ENCODE measurements at regions not wholly inside any gene's neighbourhood (a gene's known extent, or its start where the extent isn't known, plus 50 kb on each side); places are given as distances from the start of the nearest gene placed in this dataset.

DNA sequence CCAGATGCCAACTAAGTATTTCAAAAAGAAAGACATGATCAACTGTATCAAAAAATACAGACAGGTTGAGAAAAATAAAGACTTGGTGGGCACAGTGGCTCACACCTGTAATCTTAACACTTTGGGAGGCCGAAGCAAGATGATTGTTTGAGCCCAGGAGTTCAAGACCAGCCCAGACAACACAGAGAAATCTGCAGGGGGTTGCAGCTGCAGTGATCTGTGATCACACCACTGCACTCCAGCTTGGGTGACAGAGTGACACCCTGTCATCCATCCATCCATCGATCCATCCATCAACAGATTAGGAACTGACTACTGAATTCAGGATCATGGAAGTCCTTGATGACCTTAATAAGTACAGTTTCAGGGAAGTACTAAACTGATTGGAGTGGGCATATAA, 65.0 kb upstream of the RPS13 start:
- H3K4me2 ChIP-seq = no peak overlapping the region
- no peak overlapping the region for H3K4me3 ChIP-seq (ENCODE audit: low read depth in 2 of 2, low read length in 1 of 2)
- no peaks in the 10 kb centered on the region for H3K4me1 ChIP-seq (ENCODE audit: control insufficient read depth in 1 of 2, insufficient read depth in 2 of 2, low read depth in 1 of 2, low read length in 1 of 2)
- no peaks in the 10 kb centered on the region for H3K79me2 ChIP-seq (ENCODE audit: insufficient read depth)
- no peaks in the 10 kb centered on the region for H4K20me1 ChIP-seq (ENCODE audit: insufficient read depth)
- TF ChIP-seq, protein P1, sequence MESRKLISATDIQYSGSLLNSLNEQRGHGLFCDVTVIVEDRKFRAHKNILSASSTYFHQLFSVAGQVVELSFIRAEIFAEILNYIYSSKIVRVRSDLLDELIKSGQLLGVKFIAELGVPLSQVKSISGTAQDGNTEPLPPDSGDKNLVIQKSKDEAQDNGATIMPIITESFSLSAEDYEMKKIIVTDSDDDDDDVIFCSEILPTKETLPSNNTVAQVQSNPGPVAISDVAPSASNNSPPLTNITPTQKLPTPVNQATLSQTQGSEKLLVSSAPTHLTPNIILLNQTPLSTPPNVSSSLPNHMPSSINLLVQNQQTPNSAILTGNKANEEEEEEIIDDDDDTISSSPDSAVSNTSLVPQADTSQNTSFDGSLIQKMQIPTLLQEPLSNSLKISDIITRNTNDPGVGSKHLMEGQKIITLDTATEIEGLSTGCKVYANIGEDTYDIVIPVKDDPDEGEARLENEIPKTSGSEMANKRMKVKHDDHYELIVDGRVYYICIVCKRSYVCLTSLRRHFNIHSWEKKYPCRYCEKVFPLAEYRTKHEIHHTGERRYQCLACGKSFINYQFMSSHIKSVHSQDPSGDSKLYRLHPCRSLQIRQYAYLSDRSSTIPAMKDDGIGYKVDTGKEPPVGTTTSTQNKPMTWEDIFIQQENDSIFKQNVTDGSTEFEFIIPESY (IDR thresholded peaks at IDR 0.05; ENCODE audit: borderline replicate concordance, low read depth) = no peak
- TF ChIP-seq JUND (IDR thresholded peaks at IDR 0.05) (no peak), MEF2A (IDR thresholded peaks at IDR 0.05; ENCODE audit: borderline replicate concordance, low read depth) (no peak), EP300 (IDR thresholded peaks at IDR 0.05; ENCODE audit: borderline replicate concordance in 1 of 2, low read depth in 1 of 2, low read length in 1 of 2) (no peak)
- CTCF ChIA-PET = interaction anchor here (0.7 to 1.3 kb wide), 2 partner anchors 10 to 258 kb away, joined by 3 read pairs; no protein-coding TSS in a partner anchor
- H3K36me3 ChIP-seq (replicated peaks in 1 of 2; ENCODE audit: control insufficient read depth in 1 of 2, insufficient read depth in 2 of 2, low read length in 1 of 2) = peaks cover 31 to 49% of the 10 kb centered on the region in 2 experiments
- WGBS (ENCODE audit: low lambda C conversion rate) = 93% methylated on average over 2 of the region's 2 CpGs
- no peaks in the 10 kb centered on the region for H3F3A ChIP-seq (replicated peaks; ENCODE audit: insufficient read depth)
- no peaks in the 10 kb centered on the region for H3K27me3 ChIP-seq (ENCODE audit: insufficient read depth)
- no peak for DNase-seq
- H3K9ac ChIP-seq = no peak overlapping the region
- H3K9me2 ChIP-seq = no peaks in the 10 kb centered on the region
- no peaks in the 10 kb centered on the region for H3K9me3 ChIP-seq
- no peak overlapping the region for H2AFZ ChIP-seq (ENCODE audit: low read depth)
- no peak overlapping the region for H3K27ac ChIP-seq (ENCODE audit: low read depth in 2 of 2, low read length in 1 of 2)
- POLR2A ChIA-PET = no interaction called here

DNA sequence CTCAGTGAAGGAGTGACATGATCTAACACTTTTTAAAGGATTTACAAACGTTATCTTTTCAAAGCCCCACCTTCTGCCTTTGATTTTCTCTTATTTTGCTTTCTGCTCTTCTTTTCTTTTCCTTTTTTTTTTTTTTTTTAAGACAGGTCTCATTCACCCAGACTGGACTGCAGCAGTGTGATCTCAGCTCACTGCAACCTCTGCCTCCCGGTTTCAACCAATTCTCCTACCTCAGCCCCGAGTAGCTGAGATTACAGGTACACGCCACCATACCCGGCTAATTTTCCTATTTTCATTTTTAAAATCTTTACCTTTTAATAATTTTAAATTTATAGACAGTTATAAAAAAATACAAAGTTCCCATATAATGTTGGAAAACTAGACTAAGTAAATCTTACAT, 63.7 kb upstream of the RPS13 start:
- no peaks in the 10 kb centered on the region for H4K20me1 ChIP-seq (ENCODE audit: insufficient read depth)
- no peaks in the 10 kb centered on the region for H3K27me3 ChIP-seq (ENCODE audit: insufficient read depth)

DNA sequence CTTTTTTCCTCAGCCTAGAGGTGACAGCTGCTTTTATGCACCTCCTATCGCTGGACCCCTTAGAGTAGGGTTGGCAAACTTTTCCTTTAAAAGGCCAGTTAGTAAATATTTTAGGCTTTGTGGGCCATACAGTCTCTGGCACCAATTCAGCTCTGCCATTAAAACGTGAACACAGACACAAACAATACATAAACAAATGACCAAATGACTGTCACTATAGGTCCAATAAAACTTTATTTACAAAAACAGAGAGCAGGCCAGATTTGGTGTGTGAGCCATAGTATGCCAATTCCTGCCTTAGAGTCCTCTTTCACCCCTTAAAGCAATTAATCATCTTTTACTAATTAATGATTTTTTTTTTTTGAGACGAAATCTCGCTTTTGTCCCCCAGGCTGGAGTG, 61.1 kb upstream of the RPS13 start:
- H3K9me2 ChIP-seq = no peaks in the 10 kb centered on the region
- H3K4me2 ChIP-seq = no peak overlapping the region
- no peaks in the 10 kb centered on the region for H3K27me3 ChIP-seq (ENCODE audit: insufficient read depth)
- H3K4me3 ChIP-seq (ENCODE audit: low read depth in 2 of 2, low read length in 1 of 2) = no peak overlapping the region
- H3K27ac ChIP-seq (ENCODE audit: low read depth in 2 of 2, low read length in 1 of 2) = no peak overlapping the region
- ChIA-PET CTCF (interaction anchor here (1.5 kb wide), 1 partner anchor 10 kb away, joined by 4 read pairs; no protein-coding TSS in a partner anchor), POLR2A (no interaction called here)
- no peak overlapping the region for H2AFZ ChIP-seq (ENCODE audit: low read depth)
- H3K36me3 ChIP-seq (replicated peaks in 1 of 2; ENCODE audit: control insufficient read depth in 1 of 2, insufficient read depth in 2 of 2, low read length in 1 of 2) = peaks cover 34 to 38% of the 10 kb centered on the region in 2 experiments
- no peaks in the 10 kb centered on the region for H3F3A ChIP-seq (replicated peaks; ENCODE audit: insufficient read depth)
- no peaks in the 10 kb centered on the region for H3K4me1 ChIP-seq (ENCODE audit: control insufficient read depth in 1 of 2, insufficient read depth in 2 of 2, low read depth in 1 of 2, low read length in 1 of 2)
- no peaks in the 10 kb centered on the region for H4K20me1 ChIP-seq (ENCODE audit: insufficient read depth)
- no peaks in the 10 kb centered on the region for H3K79me2 ChIP-seq (ENCODE audit: insufficient read depth)
- DNase-seq = no peak
- no peak overlapping the region for H3K9ac ChIP-seq
- H3K9me3 ChIP-seq = no peaks in the 10 kb centered on the region
- 91% methylated on average over 4 of the region's 4 CpGs for WGBS (ENCODE audit: low lambda C conversion rate)
- no peak for TF ChIP-seq NRF1 (IDR thresholded peaks at IDR 0.05; ENCODE audit: low read depth, low read length)
- TF ChIP-seq RAD21 (IDR thresholded peaks at IDR 0.05; ENCODE audit: low read length) = no peak
- TF ChIP-seq TEAD4 (IDR thresholded peaks at IDR 0.05; ENCODE audit: borderline replicate concordance, insufficient read depth) = no peak
- no peak for TF ChIP-seq POLR2AphosphoS5 (IDR thresholded peaks at IDR 0.05; ENCODE audit: low read depth, low read length)
- TF ChIP-seq, protein P2, sequence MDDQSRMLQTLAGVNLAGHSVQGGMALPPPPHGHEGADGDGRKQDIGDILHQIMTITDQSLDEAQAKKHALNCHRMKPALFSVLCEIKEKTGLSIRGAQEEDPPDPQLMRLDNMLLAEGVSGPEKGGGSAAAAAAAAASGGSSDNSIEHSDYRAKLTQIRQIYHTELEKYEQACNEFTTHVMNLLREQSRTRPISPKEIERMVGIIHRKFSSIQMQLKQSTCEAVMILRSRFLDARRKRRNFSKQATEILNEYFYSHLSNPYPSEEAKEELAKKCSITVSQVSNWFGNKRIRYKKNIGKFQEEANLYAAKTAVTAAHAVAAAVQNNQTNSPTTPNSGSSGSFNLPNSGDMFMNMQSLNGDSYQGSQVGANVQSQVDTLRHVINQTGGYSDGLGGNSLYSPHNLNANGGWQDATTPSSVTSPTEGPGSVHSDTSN (IDR thresholded peaks at IDR 0.05) = no peak
- no peak for TF ChIP-seq RFX5 (IDR thresholded peaks at IDR 0.05; ENCODE audit: low read length)
- no peak for TF ChIP-seq SMC3 (IDR thresholded peaks at IDR 0.05; ENCODE audit: low read depth, low read length)
- no peak for TF ChIP-seq RXRA (IDR thresholded peaks at IDR 0.05; ENCODE audit: borderline replicate concordance, low read depth)
- TF ChIP-seq CHD2 (IDR thresholded peaks at IDR 0.05; ENCODE audit: low read length, partially characterized antibody) = no peak
- no peak for TF ChIP-seq SIN3A (IDR thresholded peaks at IDR 0.05; ENCODE audit: borderline replicate concordance, low read depth, low read length)
- no peak for TF ChIP-seq RCOR1 (IDR thresholded peaks at IDR 0.05; ENCODE audit: low read length)
- no peak for TF ChIP-seq FOXJ3 (CRISPR knock-in tag; IDR thresholded peaks at IDR 0.05)
- TF ChIP-seq ELF1 (IDR thresholded peaks at IDR 0.05) = no peak
- TF ChIP-seq, protein P3, sequence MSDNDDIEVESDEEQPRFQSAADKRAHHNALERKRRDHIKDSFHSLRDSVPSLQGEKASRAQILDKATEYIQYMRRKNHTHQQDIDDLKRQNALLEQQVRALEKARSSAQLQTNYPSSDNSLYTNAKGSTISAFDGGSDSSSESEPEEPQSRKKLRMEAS (IDR thresholded peaks at IDR 0.05; ENCODE audit: low read depth) = no peak
- no peak for TF ChIP-seq FOSL2 (IDR thresholded peaks at IDR 0.05; ENCODE audit: borderline replicate concordance, low read depth)

More for the DNA sequence above, 63.7 kb upstream of the RPS13 start:
- TF ChIP-seq RCOR1 (IDR thresholded peaks at IDR 0.05; ENCODE audit: low read length) = no peak
- TF ChIP-seq TEAD4 (IDR thresholded peaks at IDR 0.05; ENCODE audit: borderline replicate concordance, insufficient read depth) = no peak
- TF ChIP-seq NRF1 (IDR thresholded peaks at IDR 0.05; ENCODE audit: low read depth, low read length) = no peak
- TF ChIP-seq RXRA (IDR thresholded peaks at IDR 0.05; ENCODE audit: borderline replicate concordance, low read depth) = no peak
- no peak for TF ChIP-seq FOXM1 (IDR thresholded peaks at IDR 0.05; ENCODE audit: low read depth)
- TF ChIP-seq FOXJ3 (CRISPR knock-in tag; IDR thresholded peaks at IDR 0.05) = no peak
- no peak for TF ChIP-seq MXI1 (IDR thresholded peaks at IDR 0.05; ENCODE audit: low read depth, low read length)
- Histone ChIP-seq H3K9ac (no peak overlapping the region), H3K27ac (ENCODE audit: low read depth in 2 of 2, low read length in 1 of 2) (no peak overlapping the region), H3K9me2 (no peaks in the 10 kb centered on the region), H3K4me3 (ENCODE audit: low read depth in 2 of 2, low read length in 1 of 2) (no peak overlapping the region), H2AFZ (ENCODE audit: low read depth) (no peak overlapping the region), H3F3A (replicated peaks; ENCODE audit: insufficient read depth) (no peaks in the 10 kb centered on the region), H3K4me1 (ENCODE audit: control insufficient read depth in 1 of 2, insufficient read depth in 2 of 2, low read depth in 1 of 2, low read length in 1 of 2) (no peaks in the 10 kb centered on the region), H3K79me2 (ENCODE audit: insufficient read depth) (no peaks in the 10 kb centered on the region), H3K4me2 (no peak overlapping the region), H3K9me3 (no peaks in the 10 kb centered on the region), H3K36me3 (replicated peaks in 1 of 2; ENCODE audit: control insufficient read depth in 1 of 2, insufficient read depth in 2 of 2, low read length in 1 of 2) (peaks cover 30 to 43% of the 10 kb centered on the region in 2 experiments)
- ChIA-PET POLR2A (no interaction called here), CTCF (interaction anchor here (0.6 to 0.7 kb wide), 2 partner anchors 22 to 213 kb away, joined by 3 read pairs; no protein-coding TSS in a partner anchor)
- no peak for DNase-seq
- WGBS (ENCODE audit: low lambda C conversion rate) = 98% methylated on average over 5 of the region's 5 CpGs
